Aorta (tissue), 5 donors: ENCODE measurements at regions not wholly inside any gene's neighbourhood (a gene's known extent, or its start where the extent isn't known, plus 50 kb on each side); places are given as distances from the start of the nearest gene placed in this dataset.
"Not testable (repeated sequence)": the region's sequence is repeated elsewhere in the genome, so short reads cannot be mapped to it uniquely, and the experiment has no call there.

Experiments used
- ATAC-seq: fragments of 200-7000 bp; cut with Tn5 transposase; one replicate; pipeline ENCODE4 v1.9.1; 2022; ENCODE audit warnings: moderate library complexity; ENCODE audit not compliant: low FRiP score
- DNase-seq, 2 donors: peaks; one replicate each; pipeline ENCODE4 v3.0.0-alpha.2; 2020
- H3K27ac ChIP-seq, 2 donors: one replicate each; pipeline ENCODE4 v1.5.1; 2013; ENCODE audit warnings: low read length in 2 of 2, mild to moderate bottlenecking in 2 of 2, moderate library complexity in 2 of 2, control low read depth in 1 of 2, inconsistent platforms in 1 of 2, low read depth in 1 of 2
- H3K27me3 ChIP-seq, 2 donors: one replicate each; pipeline ENCODE4 v1.6.1; 2013; ENCODE audit warnings: control low read depth in 1 of 2, low read length in 1 of 2, mild to moderate bottlenecking in 1 of 2, moderate library complexity in 1 of 2; ENCODE audit not compliant: insufficient read depth in 2 of 2, control insufficient read depth in 1 of 2
- H3K36me3 ChIP-seq, 2 donors: one replicate each; pipeline ENCODE4 v1.6.1; 2013; ENCODE audit warnings: control low read depth in 1 of 2, low read length in 1 of 2, mild to moderate bottlenecking in 1 of 2; ENCODE audit not compliant: insufficient read depth in 2 of 2, control insufficient read depth in 1 of 2
- H3K4me1 ChIP-seq, 2 donors: one replicate each; pipeline ENCODE4 v1.6.1; 2013; ENCODE audit warnings: low read length in 2 of 2, control low read depth in 1 of 2, mild to moderate bottlenecking in 1 of 2, moderate library complexity in 1 of 2; ENCODE audit not compliant: insufficient read depth in 2 of 2, control insufficient read depth in 1 of 2
- H3K4me3 ChIP-seq, 2 donors: one replicate each; pipeline ENCODE4 v1.5.1; 2013; ENCODE audit warnings: low read length in 2 of 2, control low read depth in 1 of 2, mild to moderate bottlenecking in 1 of 2
- H3K9me3 ChIP-seq: one replicate; pipeline ENCODE4 v1.6.1; 2013; ENCODE audit warnings: mild to moderate bottlenecking, low read length; ENCODE audit not compliant: control insufficient read depth
- WGBS, 2 donors: extraction: QIAGEN DNeasy Blood & Tissue Kit; methylation state at CpG; one replicate each; pipeline ENCODE4 v1.1.7; 2013; 5-methylcytosine and 5-hydroxymethylcytosine counted together
- intact Hi-C, 2 donors: fragments of 100-400 bp; cut with DNase I; formaldehyde crosslinking; loops; one replicate each; pipeline versions ENCODE4 v1.14.2 to v1.15.0; 2022
- donor health status: healthy with polysubstance abuse.
- donor health status: Bipolar disorder and iron deficiency.
- donor health status: DM: no; HTN: no; CAD: no.
- donor health status: DM: no; HTN: no; CAD: no.
- donor health status: DM: yes; HTN: yes; CAD: no.

DNA sequence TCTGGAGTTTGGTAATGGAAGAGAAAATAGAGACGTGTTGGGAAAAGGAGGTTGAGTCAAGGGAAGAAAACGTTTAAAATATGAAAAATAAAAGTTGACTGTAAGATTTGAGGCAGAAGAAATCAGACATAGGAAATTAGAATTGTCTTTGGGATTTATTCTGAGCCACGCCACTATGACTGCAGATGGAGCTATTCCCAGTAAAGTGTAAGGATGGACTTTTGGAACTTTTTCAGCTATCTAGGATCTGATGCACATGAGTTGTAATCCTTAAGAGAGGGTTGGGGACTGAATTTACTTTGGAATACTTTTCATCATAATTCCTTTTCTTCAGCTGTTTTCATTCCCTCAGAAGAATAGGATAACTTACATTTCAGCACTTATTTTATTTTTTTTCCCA, 336.7 kb downstream of the FAM170A start:
- Histone ChIP-seq H3K27ac (no peak overlapping the region), H3K36me3 (no peaks in the 10 kb centered on the region), H3K9me3 (no peaks in the 10 kb centered on the region), H3K27me3 (no peaks in the 10 kb centered on the region), H3K4me3 (no peak overlapping the region), H3K4me1 (no peaks in the 10 kb centered on the region)
- peak; percentile 67 for ATAC-seq
- no peak for DNase-seq
- intact Hi-C loops: no loop called here
- WGBS, 2 donors: 31 to 47% methylated on average over 3 of the region's 3 CpGs

DNA sequence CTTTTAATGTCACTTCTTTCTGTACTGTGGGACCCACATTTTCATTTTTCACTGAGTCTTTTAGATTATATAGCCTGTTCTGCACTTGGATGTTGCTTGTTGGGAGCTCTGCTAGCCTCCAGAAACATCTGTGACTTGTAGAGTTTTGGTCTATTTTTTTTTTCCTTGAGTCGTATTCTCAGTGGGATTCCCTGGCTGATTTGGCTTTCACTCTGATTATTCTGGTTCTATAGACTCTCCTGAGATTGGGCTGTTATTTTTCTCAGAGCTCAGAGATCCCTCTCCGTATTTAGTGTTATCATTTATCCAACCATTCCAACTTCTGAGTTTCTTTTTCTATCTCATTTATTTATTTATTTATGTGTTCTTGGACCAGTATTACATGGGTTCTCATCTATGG, 339.3 kb downstream of the FAM170A start:
- 50 to 55% methylated on average over 2 of the region's 2 CpGs for WGBS, 2 donors
- ATAC-seq: no peak

GRCh38 chr5:119987077-119987476, 357.7 kb downstream of the FAM170A start:
- H3K9me3 ChIP-seq, intact Hi-C loops, H3K36me3 ChIP-seq, H3K27ac ChIP-seq, H3K4me3 ChIP-seq, H3K4me1 ChIP-seq, DNase-seq, H3K27me3 ChIP-seq, ATAC-seq: not testable (repeated sequence)
- 48 to 59% methylated on average over 7 of the region's 7 CpGs for WGBS, 2 donors

More for the DNA sequence above, 339.3 kb downstream of the FAM170A start:
- H3K9me3 ChIP-seq: no peaks in the 10 kb centered on the region
- H3K27me3 ChIP-seq: no peaks in the 10 kb centered on the region
- H3K27ac ChIP-seq: no peak overlapping the region
- no peak overlapping the region for H3K4me3 ChIP-seq
- intact Hi-C loops: no loop called here
- H3K4me1 ChIP-seq: no peaks in the 10 kb centered on the region
- no peak for DNase-seq
- no peaks in the 10 kb centered on the region for H3K36me3 ChIP-seq

GRCh38 chr5:119991625-119992024, 362.3 kb downstream of the FAM170A start:
- intact Hi-C loops: no loop called here
- no peaks in the 10 kb centered on the region for H3K27me3 ChIP-seq
- peaks cover 2% of the 10 kb centered on the region for H3K9me3 ChIP-seq
- DNase-seq (no peak), ATAC-seq (no peak)
- no peaks in the 10 kb centered on the region for H3K36me3 ChIP-seq
- no peak overlapping the region for H3K27ac ChIP-seq
- H3K4me1 ChIP-seq: no peaks in the 10 kb centered on the region
- no peak overlapping the region for H3K4me3 ChIP-seq
- WGBS, 2 donors: 81 to 97% methylated on average over 3 of the region's 3 CpGs

DNA sequence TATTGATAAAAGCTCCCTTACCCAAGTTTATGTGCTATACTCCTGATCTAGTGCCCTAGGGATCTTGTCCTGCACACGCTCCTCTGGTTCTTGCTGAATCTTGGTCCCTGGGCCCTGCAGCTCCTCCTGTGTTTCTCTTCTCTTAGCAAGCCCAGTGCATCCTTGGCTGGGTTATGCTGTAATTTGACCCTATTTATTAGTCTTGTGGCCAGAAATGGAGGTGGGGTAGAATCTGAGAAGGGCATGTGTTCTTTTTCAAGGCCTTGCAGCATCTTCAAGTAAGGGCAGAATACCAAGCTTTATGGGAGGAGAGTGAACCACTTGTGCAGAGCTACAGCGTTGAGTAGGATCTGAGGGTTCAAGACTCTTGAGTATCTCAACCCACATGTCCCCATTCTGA, 366.8 kb downstream of the FAM170A start:
- 95 to 98% methylated on average over 2 of the region's 2 CpGs for WGBS, 2 donors
- no peak overlapping the region for H3K27ac ChIP-seq
- H3K36me3 ChIP-seq: no peaks in the 10 kb centered on the region
- no peak for ATAC-seq
- no peak for DNase-seq
- intact Hi-C loops: no loop called here
- H3K4me3 ChIP-seq: no peak overlapping the region
- no peaks in the 10 kb centered on the region for H3K27me3 ChIP-seq
- no peaks in the 10 kb centered on the region for H3K4me1 ChIP-seq
- no peaks in the 10 kb centered on the region for H3K9me3 ChIP-seq

- Histone ChIP-seq H3K27me3 (no peaks in the 10 kb centered on the region), H3K9me3 (no peaks in the 10 kb centered on the region), H3K36me3 (no peaks in the 10 kb centered on the region), H3K27ac (no peak overlapping the region), H3K4me1 (peaks cover 0 to 2% of the 10 kb centered on the region in 2 donors), H3K4me3 (no peak overlapping the region)
- ATAC-seq (no peak), DNase-seq (no peak)
- intact Hi-C loops: no loop called here
- WGBS, 2 donors: 40 to 41% methylated on average over 4 of the region's 4 CpGs
These were observed 378.2 kb downstream of the FAM170A start for GRCh38 chr5:120007598-120007997.

GRCh38 chr5:120012431-120012830, 383.1 kb downstream of the FAM170A start:
- ATAC-seq (no peak), DNase-seq (no peak)
- Histone ChIP-seq H3K9me3 (no peaks in the 10 kb centered on the region), H3K4me3 (no peak overlapping the region), H3K27me3 (no peaks in the 10 kb centered on the region), H3K27ac (no peak overlapping the region), H3K36me3 (no peaks in the 10 kb centered on the region), H3K4me1 (peaks cover 0 to under 1% of the 10 kb centered on the region in 2 donors)
- intact Hi-C loops: no loop called here
- 92 to 93% methylated on average over 1 of the region's 1 CpG for WGBS, 2 donors

DNA sequence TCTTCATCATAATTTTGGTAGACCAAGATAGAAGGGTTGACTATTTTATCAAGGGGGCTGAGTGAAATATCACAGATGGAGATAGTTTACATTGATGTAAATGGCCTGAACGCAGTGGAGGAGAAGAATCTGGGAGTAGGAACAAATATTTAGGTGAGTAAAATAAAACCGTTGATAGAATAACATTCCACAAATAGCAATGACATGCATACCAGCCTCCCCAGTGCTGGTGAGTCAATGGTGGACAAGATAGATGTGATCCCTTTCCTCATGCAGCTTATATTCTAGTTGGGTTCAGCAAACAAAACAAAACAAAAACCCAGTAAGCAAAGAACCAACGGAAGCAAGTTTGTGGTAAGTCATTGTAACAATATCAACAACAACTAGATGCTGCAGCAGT, 385.2 kb downstream of the FAM170A start:
- Histone ChIP-seq H3K4me1 (no peaks in the 10 kb centered on the region), H3K9me3 (no peaks in the 10 kb centered on the region), H3K4me3 (no peak overlapping the region), H3K27me3 (no peaks in the 10 kb centered on the region), H3K27ac (no peak overlapping the region), H3K36me3 (no peaks in the 10 kb centered on the region)
- intact Hi-C loops: no loop called here
- WGBS, 2 donors: 50 to 65% methylated on average over 3 of the region's 3 CpGs
- DNase-seq (no peak), ATAC-seq (no peak)

DNA sequence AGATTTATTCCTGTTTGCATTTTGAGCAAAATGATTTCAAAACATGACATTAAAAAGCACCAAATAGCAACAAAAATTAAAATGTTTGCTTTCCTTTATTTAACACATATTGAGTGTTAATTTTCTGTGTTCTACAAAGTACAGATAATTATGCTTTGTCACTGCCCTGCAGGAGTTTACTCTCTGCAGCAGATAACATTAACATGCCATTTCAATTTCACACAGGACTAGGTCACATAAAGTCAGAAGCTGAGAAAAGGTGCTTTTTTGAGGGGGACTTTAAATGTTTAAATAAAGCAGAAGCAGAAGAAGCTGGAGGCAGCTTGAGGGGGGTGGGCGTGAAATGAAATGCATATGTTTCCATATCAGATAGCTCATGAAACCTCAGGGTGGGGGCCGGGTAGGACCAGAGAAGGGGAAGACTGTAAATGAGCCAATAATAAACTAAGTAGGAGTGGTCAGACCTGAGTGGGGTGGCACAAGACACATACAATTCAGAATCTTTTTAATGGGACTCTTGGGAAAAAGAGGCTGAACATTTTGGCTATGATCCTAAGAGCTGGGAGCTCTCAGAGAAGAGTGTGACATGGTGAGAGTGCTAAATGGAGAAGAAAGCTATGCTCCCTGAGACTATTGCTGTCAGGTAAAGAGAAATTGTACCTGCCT, 387.5 kb downstream of the FAM170A start:
- Histone ChIP-seq H3K36me3 (no peaks in the 10 kb centered on the region), H3K27me3 (no peaks in the 10 kb centered on the region), H3K27ac (no peak overlapping the region), H3K9me3 (no peaks in the 10 kb centered on the region), H3K4me3 (no peak overlapping the region), H3K4me1 (no peaks in the 10 kb centered on the region)
- intact Hi-C loops: no loop called here
- DNase-seq (no peak), ATAC-seq (no peak)
- WGBS, 2 donors: 86 to 90% methylated on average over 2 of the region's 2 CpGs
